GM18909 (cell line): ENCODE measurements at regions not wholly inside any gene's neighbourhood (a gene's known extent, or its start where the extent isn't known, plus 50 kb on each side); places are given as distances from the start of the nearest gene placed in this dataset.
"Not testable (repeated sequence)": the region's sequence is repeated elsewhere in the genome, so short reads cannot be mapped to it uniquely, and the experiment has no call there.

Source experiments
- ATAC-seq: cut with Tn5 transposase; IDR thresholded peaks from one replicate; pipeline ENCODE4 v1.9.1; 2021; ENCODE audit warnings: mild to moderate bottlenecking; ENCODE audit not compliant: unreplicated experiment, poor library complexity

GRCh38 chr10:53109320-53109719, 336.7 kb upstream of the MBL2 start:
- ATAC-seq, result no peak

GRCh38 chr10:53108317-53108934, 335.8 kb upstream of the MBL2 start:
- no peak for ATAC-seq

- ATAC-seq, result no peak
Observed at GRCh38 chr10:53107711-53108110, 335.1 kb upstream of the MBL2 start.

- ATAC-seq, result no peak
Observed at GRCh38 chr10:53102424-53102823, 329.8 kb upstream of the MBL2 start.

- ATAC-seq, result no peak
Observed at GRCh38 chr10:53093878-53094277, 321.3 kb upstream of the MBL2 start.

- ATAC-seq, result no peak
Observed at GRCh38 chr10:53091574-53091973, 319.0 kb upstream of the MBL2 start.

GRCh38 chr10:53088961-53089360, 316.4 kb upstream of the MBL2 start:
- ATAC-seq, result no peak

- ATAC-seq, result no peak
Observed at GRCh38 chr10:53079283-53079682, 306.7 kb upstream of the MBL2 start.

- no peak for ATAC-seq
Observed at GRCh38 chr10:53076948-53077347, 304.4 kb upstream of the MBL2 start.

- no peak for ATAC-seq
Observed at GRCh38 chr10:53075469-53075868, 302.9 kb upstream of the MBL2 start.

GRCh38 chr10:53072144-53072543, 299.6 kb upstream of the MBL2 start:
- no peak for ATAC-seq

- no peak for ATAC-seq
Observed at GRCh38 chr10:53071505-53072125, 299.0 kb upstream of the MBL2 start.

GRCh38 chr10:53069013-53069412, 296.4 kb upstream of the MBL2 start:
- ATAC-seq, result no peak

- ATAC-seq, result no peak
Observed at GRCh38 chr10:53064614-53065013, 292.0 kb upstream of the MBL2 start.

- no peak for ATAC-seq
Observed at GRCh38 chr10:53063805-53064204, 291.2 kb upstream of the MBL2 start.

GRCh38 chr10:53052521-53053164, 280.1 kb upstream of the MBL2 start:
- no peak for ATAC-seq

- ATAC-seq, result no peak
Observed at GRCh38 chr10:53045315-53045714, 272.7 kb upstream of the MBL2 start.

GRCh38 chr10:53035823-53036222, 263.2 kb upstream of the MBL2 start:
- not testable (repeated sequence) for ATAC-seq

GRCh38 chr10:53033396-53033795, 260.8 kb upstream of the MBL2 start:
- ATAC-seq, result no peak

GRCh38 chr10:53029872-53030849, 257.6 kb upstream of the MBL2 start:
- peak; percentile 59 for ATAC-seq

GRCh38 chr10:53029449-53029848, 256.9 kb upstream of the MBL2 start:
- no peak for ATAC-seq
